Endometrium (tissue), 2 donors: ENCODE measurements at regions not wholly inside any gene's neighbourhood (a gene's known extent, or its start where the extent isn't known, plus 50 kb on each side); places are given as distances from the start of the nearest gene placed in this dataset.
A peak's percentile ranks its signal among the peaks of the same experiment; 100 is the strongest.
"Not testable (repeated sequence)": the region's sequence is repeated elsewhere in the genome, so short reads cannot be mapped to it uniquely, and the experiment has no call there.

Source experiments
- FAIRE-seq: peaks from 2 replicates; lab custom pipeline; 2012; peaks lifted over from hg19 to GRCh38; lab: Jason Lieb, UNC
- donor health status: control.
- donor health status: control.

DNA sequence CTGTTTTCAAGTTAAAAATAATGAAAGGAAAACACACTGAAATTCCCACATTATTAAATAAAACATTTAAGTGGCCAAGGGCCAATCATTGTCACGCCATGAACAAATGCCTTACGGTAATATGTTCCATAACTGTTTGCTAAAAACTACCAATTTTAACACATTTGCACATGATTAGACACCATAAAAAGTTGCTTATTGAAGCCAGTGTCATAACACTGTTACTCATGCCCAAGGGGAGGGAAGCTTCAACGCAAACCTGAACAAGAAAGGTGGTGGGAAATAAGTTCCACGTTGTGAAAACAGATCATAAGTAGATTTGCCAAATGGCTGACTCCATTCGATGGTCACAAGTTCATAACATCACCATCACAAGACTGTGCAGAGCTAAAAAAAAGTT is 739.3 kb upstream of the FAM241A start:
- no peak for FAIRE-seq

DNA sequence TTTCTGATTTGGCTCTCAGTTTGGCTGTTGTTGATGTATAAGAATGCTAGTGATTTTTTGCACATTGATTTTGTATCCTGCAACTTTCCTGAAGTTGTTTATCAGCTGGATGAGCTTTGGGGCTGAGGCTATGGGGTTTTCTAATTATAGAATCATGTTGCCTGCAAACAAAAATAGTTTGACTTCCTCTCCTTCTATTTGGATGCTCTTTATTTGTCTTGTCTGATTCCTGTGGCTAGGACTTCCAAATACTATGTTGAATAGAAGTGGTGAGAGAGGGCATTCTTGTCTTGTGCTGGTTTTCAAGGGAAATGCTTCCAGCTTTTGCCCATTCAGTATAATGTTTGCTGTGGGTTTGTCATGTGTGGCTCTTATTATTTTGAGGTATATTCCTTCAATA is 734.7 kb upstream of the FAM241A start:
- FAIRE-seq = no peak

DNA sequence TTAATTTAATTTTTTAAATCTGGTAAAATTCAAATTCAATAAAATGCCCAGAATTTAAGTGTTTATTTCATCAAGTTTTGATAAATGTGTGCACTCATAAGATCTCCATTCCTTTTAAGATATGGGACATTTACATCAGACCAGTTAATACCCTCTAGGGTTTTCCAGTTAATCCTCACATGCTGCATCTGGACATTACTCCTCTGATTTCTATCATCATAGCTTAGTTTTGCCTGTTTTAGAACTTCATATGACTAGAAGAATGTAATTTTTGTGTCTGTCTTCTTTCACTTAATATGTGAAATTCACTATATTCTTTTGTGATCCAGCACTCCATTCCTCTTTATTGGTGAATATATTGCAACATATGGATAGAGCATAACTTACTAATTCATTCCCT is 727.7 kb upstream of the FAM241A start:
- no peak for FAIRE-seq

DNA sequence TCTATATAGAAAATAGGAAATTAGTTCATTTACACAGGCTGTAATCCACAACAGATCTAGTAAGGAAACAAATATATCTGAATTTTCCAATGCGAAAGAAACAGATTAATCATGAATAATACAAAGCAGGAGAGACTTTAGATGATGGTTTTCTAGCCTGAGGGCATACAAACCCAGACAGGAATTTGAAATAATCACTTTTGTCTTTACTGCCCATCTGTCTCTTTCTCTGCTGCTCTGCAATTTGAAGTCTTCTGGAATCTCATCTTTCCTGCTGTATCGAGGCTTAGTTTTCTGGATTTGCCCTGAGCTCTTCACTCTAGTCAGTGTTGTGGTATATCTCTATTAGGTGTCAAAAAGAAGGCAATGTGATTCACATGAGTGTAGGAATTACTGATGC is 711.8 kb upstream of the FAM241A start:
- FAIRE-seq = no peak

DNA sequence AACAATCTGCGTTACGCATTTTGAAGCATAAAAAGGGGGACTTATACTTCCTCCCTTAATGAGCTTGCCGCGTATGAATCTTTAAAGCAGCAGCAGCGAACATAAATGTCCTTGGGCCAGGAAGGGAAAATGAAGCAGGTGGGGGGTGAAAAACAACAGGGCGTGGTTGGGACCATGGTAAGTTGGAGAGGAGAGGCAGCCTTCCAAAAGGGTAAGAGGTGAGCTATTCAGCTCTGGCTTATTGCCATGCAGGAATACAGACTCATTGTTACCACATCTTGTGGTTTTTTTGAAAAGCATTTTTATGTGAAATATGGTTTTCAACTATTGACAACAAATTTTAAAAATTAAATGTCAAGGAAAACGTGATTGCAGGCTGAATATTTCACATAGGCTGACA is 710.7 kb upstream of the FAM241A start:
- no peak for FAIRE-seq

DNA sequence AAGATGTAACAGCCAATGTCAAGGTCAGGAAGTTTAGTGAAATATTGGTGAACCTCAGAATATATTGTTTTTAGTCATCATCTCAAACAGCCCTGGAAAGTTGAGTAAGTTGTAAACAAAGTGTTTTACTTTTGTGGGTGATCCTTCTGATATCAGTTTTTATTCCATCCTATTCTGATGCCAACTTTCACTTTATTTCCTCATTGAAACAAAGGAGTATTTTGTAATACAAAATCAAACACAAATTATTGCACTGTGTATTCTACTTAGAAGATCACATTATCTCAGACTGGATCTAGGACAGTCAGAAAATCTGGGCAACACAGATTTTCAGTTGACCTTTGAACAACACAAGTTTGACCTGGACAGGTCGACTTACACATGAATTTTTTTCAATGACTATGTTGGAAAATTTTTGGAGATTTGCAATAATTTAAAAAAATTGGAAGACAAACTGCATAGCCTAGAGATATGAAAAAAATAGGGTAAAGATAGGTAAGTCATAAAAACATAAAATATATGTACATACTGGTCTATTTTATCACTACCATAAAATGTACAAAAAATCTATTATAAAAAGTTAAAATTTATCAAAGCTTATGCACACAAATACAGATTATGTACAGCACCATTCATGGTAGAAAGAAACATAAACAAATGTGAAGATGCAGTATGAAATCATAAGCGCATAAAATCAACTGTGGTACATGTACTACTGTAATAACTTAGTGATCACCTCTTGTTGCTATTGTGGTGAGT is 709.1 kb upstream of the FAM241A start:
- no peak for FAIRE-seq

DNA sequence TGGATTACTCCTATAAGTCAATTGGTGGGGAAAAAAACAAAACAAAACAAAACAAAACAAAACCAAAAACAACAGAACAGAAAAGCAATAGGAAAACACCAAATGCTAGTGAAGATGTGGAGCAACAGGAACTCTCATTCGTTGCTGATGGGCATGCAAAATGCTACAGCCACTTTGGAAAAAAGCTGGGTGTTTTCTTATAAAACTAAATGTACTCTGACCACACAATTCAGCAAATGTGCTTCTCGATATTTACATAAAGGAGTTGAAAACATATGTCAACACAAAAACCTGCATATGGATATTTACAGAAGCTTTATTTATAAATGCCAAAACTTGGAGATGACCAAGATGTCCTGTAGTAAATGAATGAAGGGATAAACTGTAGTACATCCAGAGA is 703.6 kb upstream of the FAM241A start:
- FAIRE-seq = no peak

DNA sequence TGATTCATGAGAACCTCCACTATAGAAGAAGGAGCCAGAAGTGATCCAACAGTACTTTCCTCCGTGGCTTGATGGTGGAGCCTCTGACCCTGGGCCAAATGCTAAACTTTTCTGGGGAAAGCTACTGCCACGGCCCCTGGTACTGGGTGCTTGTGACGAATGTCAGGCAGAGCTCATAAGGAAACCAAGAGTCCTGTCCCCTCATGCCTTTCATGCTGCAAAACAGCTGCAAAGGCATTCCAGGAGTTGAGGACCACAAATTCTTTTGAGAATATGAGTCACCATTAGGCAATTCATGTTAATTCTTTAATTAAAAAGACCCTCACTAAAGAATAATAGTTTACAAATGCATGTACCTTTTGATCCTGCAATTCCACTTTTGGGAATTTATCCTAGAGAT is 700.4 kb upstream of the FAM241A start:
- FAIRE-seq = not testable (repeated sequence)

DNA sequence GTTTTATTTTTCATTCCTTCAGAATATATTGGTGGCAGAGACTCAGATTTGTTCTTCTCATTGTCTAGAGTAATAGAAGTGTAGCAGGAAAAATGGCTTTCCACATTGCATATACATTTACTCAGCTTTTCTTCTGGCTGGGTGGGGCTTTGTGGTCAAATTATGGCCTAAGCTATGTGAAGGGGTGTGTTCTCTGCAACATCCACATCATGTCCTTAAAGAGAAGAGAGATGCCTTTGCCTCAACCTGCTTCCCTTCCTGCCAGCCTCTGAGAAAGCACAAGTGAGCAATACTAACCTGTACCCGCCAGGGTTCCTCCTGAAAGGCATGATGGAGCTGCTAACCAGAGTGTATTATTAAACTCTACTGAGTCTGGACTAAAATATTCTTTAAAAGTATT is 695.6 kb upstream of the FAM241A start:
- no peak for FAIRE-seq

DNA sequence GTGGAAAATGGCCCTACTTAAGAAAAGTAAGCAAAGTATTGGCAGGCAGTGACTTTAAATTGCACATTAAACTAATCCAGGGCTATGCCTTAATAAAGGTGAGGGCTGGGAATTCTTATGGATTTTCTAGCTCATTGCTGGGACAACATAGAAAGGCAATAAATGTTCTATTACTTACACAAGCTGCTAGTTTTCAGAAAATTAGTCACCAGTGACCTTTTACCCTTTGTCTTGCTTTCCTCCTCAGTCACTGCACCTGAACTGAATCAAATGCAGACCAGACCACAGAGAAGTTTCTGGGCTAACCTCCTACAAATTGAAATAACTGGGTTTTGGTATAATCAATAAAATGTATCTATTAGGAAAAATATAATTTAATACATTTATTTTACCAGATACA is 694.4 kb upstream of the FAM241A start:
- FAIRE-seq = no peak

DNA sequence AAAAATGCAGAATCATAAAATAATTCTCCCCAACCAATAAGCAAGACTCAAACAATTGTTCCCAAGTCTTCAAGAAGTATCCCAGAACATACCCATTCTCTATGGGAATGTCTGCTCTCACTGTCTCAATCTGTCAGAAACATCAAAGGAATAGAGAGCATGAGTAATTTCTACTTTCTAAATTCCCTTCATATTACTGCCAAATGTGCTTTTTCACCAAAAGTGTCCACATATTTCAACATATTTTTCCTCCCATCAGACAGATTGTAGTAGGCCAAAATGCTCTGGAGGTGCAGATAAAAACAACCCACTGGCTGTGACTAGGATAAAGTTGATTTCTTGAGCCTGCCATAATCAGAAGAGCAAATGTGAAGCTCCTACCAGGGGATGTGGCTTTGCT is 692.0 kb upstream of the FAM241A start:
- no peak for FAIRE-seq

DNA sequence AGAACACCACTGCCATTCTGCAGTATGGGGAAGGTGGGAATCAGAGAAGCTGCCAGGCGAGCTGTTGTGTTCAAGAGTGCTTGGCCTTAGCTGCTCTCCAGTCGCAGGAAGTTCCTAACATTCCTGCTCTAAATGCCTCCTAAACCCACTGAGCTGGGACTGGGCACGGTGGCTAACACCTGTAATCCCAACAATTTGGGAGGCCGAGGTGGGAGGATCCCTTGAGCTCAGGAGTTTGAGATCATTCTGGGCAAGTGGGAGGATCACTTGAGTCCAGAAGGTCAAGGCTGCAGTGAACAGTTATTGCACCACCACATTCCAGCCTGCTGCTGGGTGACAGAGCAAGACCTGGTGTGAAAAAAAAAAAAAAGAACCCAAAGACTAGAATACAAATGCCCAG is 690.3 kb upstream of the FAM241A start:
- no peak for FAIRE-seq

DNA sequence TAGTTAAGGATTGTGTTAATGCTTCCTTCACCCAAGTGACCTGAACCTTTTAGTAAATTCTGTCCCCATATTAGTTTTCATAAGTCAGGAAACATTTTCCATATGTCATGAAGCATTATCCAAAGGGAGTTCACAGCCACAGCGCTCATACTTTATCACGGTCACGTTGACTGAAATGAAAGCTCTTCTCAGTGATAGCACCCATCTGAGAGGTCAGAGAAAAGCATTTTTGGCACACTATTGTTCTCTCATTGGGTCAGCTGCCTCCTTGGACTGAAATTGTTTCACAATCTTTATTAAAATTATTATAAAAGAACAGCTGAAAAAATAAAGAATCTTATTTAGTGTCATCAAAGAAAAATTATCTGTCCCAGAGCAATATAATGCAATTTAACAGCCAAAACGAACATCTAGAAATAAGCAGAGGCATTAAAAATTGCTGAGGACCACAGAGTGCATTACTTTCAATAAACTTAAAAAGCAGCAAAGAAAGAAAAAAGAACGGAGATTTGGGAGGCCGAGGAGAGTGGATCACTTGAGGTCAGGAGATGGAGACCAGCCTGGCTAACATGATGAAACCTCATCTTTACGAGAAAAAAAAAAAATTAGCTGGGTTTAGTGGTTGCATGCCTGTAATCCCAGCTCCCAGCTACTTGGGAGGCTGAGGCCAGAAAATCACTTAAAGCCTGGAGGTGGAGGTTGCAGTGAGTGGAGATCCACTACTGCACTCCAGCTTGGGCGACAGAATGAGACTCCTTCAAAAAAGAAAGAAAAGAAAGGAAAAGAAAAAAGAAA is 680.8 kb upstream of the FAM241A start:
- peak; percentile 74 for FAIRE-seq

DNA sequence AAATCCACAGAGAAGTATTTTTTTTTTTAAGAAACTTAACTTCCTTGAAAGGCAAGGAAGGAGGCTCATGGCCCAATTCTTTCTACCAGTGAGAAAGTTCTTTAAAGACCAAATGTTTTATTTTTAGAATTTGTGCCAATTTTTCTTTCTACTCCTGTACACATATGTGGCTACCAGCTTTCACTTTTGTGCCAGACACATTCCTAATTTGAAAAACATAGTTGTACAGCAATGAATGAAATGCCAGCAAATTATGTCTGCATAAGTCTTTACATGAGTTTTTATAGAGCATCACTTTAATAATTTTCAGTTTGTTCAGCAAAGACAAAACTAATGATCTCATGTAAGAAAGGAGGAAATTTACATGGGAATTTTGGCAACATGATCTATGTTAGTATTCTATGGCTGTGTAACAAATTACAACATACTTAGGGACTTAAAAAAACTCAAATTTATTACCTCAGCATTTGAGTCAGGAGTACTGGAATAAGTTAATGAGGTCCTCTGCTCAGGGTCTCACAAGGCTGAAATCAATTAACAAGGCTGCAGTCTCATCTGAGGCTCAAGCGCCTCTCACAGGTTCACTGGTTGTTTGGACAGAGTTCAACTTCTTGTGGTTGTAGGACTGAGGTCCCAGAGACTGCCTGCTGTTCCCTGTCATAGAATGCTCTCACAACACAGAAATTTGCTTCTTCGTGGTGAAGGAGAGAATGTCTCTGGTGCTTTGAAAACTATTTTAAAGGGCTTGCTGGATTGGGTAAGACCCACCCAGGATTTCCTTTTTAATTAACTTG is 678.2 kb upstream of the FAM241A start:
- FAIRE-seq = no peak

DNA sequence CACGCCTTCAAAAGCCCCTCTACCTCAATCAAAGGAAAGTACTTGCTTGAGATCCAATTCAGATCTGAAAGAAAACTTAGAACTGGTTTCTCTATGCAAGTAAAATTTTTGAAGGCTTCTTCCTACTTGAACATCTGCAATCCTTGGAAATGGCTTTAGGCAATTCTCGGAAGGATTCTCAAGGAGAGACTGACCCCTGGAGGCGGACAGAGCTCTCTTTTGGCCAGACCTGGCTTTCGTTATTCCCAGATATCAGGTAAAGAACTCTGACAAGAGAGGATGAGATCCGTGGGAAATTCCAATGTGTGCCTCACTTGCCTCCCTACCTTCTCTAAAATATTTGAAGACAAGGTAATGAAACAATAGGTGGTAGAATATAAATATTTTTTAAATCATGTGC is 670.3 kb upstream of the FAM241A start:
- no peak for FAIRE-seq

DNA sequence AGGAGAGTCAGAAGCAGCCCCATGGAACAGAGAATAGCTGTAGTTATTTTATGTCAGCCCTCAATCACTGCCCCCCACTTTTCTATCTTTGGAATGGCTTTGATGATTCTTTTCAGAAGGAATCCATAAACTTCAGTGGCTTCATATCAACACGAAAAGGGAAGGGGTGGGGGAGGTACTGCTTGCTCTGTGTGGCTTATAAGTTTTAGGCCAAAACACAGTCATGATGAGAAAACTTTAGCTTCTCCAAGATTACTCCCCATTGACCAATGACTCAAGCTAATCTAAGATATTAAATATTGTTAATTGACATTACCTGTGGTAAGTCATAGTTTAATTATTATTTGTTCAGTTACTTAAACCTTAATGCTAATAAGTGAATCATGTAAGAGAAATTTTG is 669.6 kb upstream of the FAM241A start:
- FAIRE-seq = no peak

DNA sequence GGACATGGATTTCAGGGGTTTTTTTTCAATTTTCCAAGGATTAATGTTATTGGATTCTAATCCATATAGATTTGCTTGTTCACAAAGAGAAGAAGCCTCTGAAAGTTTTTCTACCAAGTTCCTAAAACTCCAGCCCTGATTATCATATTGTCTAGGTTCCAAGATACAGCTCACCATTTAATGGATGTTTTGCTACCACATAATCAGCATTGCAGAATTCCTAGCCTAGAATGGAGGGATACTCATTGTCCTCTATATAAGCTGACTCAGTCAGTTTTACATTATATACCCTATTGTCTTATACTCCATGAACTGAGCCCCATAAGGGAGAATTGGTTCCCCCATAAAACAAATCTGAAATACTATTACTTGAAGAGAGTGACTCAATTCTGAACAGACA is 664.7 kb upstream of the FAM241A start:
- no peak for FAIRE-seq

DNA sequence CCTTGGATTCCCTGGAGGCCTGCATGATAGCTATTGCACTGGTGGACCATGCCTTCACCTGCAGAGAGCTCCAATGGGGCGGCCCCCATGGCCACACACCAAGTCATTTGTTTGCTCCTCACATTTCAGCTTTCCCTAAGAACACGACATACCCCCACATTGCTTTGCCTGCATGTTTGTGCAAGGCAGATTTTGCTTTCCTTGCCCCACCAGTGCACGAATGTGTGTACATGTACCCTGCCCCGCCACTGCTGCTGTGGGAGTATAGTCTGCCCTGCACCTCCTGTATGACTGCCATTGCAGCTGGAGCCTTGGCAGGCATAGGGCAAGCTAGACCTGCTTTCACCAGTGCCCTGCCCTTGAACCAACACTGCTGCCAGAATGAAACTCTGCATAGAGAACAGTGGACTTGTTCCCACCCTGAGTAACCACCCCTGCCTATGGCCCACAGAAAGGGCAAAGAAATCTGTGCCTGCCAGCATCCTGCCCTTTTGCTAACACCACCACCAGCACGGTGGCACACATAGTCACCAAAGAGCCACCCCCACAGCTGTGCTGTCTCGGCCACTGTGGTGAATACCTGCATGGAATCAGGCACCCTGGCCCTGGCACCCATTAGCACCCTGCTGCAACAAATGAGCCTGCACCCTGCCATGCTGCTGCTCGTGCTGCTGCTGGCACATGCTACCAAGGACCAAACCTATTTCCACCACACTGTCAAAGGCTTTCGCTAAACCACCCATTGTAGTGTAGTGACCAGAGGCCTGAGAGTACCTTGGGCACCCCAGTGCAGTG is 661.7 kb upstream of the FAM241A start:
- no peak for FAIRE-seq

DNA sequence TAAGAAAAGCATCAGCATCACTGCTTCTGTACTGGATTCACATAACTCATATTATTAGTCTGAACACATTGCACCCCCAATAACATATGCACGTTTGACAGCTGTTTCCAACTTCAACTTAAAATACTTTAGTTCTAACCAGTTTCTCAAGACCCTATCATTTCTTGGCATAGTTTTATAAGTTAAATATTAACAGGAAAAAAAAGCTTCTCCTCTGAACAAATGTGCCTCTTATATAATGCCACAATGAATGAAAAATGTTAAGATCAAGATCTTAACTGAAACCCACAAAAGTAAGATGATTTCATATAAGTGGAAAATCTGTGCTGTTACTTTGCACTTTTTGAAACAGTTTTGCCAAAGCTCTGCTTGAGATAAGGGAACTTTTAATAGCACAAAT is 652.8 kb upstream of the FAM241A start:
- no peak for FAIRE-seq

DNA sequence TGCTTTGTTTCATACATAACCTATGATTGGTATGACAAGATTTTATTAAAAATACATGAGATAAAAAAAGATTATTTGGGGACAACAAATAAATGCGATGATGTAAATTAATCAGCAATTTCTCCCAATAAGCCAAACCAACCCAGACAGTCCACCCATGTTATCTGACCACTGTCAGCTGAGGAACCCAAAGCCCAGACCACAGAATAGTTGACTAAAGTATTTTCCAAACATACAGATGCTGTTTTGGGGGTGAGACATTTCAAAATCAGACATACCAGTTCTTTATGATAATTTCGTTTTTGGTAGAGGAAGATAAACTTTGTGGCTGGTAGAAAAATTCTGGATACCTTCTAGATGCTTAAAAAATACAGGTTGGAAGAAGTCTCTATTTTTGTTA is 650.8 kb upstream of the FAM241A start:
- FAIRE-seq = no peak

DNA sequence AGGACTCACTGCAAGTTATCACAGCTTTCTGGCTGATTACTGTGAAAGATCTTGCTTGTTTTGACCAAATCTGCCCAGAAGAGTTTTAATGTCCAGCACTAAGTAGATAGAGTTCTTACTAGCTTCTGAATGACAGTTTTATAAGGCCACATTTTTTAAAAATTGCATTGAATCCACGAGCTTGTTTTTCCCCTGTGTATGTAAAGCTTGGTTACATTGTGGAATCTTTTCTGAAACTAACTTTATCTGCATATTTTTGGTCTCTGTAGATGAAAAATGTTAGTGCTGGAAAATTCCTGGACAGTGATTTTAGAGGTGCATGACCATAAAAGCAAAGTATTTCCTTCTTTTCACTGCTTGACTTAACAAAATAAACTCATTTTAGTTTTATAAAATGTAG is 650.3 kb upstream of the FAM241A start:
- FAIRE-seq = no peak

DNA sequence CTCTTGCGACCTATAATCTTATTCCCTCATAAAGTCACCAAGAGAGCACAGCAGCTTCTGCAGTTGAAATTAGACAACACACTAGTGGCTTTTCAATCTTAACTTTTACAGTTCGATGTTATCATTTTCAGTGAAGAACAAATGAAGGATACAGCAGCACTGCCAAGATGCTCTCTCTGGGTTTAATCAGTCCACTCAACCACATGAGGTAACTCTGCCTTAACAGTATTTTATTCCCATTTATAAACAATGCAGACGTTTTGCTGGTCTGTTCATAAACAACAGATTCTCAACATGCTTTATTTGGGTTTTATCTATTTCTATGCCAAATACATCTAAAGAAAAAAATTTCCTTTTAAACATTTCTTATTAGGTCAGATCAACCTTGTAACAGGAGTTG is 646.0 kb upstream of the FAM241A start:
- peak; percentile 91 for FAIRE-seq
